DMS153 (cell line): ENCODE measurements at regions not wholly inside any gene's neighbourhood (a gene's known extent, or its start where the extent isn't known, plus 50 kb on each side); places are given as distances from the start of the nearest gene placed in this dataset.
"Not testable (repeated sequence)": the region's sequence is repeated elsewhere in the genome, so short reads cannot be mapped to it uniquely, and the experiment has no call there.

Source experiments
- DNase-seq: peaks from one replicate; lab custom pipeline; 2025; lab: John Stamatoyannopoulos, UW

- no peak for DNase-seq
Measured at GRCh38 chr15:72866182-72866581, 82.6 kb upstream of the ADPGK start.

DNA sequence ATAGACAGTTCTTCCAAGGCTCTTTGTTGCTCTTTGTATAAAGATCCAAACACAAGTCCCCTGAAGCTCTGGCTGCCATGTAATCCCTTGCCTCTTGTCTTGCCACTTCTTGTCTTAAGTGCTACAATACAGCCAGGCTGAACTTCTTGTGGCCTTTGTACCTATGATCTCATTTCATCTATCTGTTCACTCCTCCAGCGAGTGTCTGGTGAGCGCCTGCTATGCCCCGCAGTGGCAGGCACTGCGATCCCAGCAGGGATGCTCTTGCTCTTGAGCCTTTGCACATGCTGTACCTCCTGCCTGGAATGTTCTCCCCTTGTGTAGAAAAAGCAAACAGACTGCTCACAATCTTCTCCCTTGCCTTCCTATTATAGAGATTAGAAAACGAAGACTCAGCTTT, 81.9 kb upstream of the ADPGK start:
- DNase-seq = no peak

GRCh38 chr15:72864681-72865080, 81.1 kb upstream of the ADPGK start:
- DNase-seq = no peak

DNA sequence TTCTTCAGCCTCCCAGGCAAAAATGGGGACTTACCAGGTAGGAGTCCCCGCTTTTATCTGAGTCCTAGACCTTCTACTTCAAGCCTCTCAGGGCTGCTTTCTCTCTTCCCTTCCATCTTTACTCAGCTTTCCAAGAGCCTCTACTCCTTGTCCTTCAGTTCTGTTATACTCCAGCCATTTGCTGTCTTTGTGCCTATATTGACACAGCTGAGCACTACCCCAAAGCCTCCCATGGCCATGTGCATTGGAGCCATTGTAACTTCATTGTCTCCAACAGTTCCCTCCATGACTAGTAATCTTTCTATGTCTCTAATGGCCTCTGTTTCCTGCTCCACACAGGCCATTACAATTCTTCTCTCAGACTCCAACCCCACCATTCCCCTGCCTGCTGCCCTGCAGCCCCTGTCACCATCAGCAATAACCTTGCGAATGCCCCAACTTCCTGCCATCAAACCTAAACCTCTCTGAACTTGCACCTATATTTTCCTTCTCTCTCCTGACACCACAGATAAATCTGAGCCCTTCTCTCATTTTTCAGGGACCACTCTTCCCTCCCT, 77.9 kb upstream of the ADPGK start:
- DNase-seq = no peak

DNA sequence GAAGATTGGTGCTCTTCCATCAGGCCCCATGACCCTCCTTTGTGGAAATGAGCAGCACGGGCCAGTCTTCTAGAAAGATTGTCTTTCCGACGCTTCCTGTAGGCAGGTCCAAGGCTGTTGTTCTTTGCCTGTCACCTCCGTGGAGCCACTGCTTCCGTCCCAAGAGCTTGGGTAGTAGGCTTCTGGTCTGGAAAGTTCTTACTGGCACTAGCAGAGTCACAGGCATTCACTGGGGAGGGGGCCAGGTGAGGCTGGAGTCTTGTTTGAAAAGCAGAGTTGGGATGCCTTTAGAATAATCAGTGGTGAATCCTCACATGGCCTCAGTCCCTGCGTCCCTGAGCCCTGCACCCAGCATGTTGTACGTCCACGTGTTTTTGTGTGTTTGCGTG, 76.2 kb upstream of the ADPGK start:
- no peak for DNase-seq

- no peak for DNase-seq
Measured at GRCh38 chr15:72859017-72859756, 75.6 kb upstream of the ADPGK start.

DNA sequence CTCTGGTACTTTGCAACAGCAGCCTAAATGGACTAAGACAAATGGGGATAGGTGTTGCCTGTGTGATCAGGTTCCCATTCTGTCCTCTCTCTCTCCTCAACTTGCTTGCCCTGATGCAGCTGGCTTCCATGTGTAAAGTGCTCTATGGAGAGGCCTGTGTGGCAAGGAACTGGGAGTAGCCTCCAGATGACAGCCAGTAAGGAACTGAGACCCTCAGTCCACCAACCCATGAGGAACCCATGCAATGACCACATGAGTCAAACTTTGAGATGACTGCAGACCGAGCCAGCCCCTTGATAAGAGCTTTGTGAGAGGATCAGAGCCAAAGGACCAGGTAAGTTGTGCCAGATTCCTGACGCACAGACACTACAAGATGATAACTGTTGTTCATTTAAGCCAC, 74.6 kb upstream of the ADPGK start:
- DNase-seq = no peak

DNA sequence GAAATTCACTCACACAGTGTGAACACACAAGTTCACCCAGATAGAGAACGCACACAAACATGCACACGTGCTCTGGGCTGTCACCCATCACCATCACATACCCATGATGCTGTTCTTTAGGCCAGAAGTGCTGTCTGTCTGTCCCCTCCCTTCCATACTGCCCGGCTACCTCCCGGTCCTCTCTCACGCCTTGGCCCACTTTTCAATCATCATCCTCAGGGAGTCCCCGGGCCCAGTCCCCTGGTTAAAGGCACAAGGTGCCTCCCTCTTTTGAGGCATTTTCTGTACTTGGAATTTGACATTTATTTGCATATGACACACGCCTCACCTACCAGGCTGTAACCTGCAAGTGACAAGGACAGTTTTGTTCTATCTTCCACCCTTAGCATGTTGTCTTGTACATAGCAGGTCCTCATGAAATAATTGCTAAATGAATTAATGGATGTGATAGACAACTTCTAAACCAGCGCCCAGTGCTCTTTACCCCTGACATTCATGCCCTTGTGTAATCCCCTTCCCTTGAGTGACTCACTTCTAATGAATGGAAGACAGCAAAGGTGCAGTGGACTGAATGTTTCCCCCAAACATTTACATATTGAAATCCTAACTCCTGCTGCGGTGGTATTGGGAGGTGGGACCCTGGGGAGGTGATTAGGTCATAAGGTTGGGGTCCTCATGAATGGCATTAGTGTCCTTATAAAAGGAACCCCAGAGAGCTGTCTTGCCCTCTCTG, 73.9 kb upstream of the ADPGK start:
- DNase-seq = no peak

- DNase-seq = no peak
Measured at GRCh38 chr15:72856549-72857040, 73.0 kb upstream of the ADPGK start.

GRCh38 chr15:72855791-72856190, 72.2 kb upstream of the ADPGK start:
- DNase-seq = no peak

- DNase-seq = no peak
Measured at GRCh38 chr15:72852273-72852672, 68.7 kb upstream of the ADPGK start.

- DNase-seq = no peak
Measured at GRCh38 chr15:72851586-72851985, 68.0 kb upstream of the ADPGK start.

GRCh38 chr15:72850833-72851232, 67.3 kb upstream of the ADPGK start:
- no peak for DNase-seq

GRCh38 chr15:72847806-72848205, 64.2 kb upstream of the ADPGK start:
- no peak for DNase-seq

GRCh38 chr15:72847033-72847432, 63.5 kb upstream of the ADPGK start:
- no peak for DNase-seq

DNA sequence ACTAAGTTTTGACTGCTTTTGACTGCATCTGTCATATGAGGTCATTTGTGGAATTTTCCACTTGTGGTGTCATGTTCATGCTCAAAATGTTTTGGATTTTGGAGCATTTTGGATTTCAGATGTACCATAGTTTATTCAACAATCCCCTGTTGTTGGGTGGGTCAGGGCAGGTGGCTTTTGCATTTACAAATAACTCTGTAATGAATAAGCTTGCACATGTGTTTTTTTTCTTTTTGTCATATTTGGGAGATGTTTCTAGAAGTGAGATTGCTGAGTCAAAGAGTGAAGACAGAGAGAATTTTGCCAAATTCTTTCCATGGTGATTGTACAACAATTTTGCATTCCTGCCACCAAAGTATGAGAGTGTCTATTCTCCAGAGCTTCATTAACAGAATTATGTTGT, 62.4 kb upstream of the ADPGK start:
- no peak for DNase-seq

DNA sequence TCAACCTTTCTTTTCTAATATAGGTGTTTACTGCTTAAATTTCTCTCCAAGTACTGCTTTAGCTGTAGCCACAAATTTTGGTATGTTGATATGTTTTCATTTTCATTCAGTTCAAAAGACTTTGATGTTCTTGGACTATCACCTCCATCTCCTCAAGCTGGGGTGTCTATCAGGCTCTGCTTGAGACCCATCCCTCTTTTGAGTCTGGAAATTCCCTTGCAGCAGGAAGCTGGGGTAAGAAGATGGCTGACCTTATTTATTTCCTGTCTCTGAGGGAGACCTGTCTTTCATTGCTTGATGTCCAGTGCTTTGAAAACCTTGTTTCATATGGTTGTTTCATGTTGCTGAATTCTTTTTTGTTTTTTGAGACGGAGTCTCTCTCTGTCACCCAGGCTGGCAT, 60.5 kb upstream of the ADPGK start:
- no peak for DNase-seq

DNA sequence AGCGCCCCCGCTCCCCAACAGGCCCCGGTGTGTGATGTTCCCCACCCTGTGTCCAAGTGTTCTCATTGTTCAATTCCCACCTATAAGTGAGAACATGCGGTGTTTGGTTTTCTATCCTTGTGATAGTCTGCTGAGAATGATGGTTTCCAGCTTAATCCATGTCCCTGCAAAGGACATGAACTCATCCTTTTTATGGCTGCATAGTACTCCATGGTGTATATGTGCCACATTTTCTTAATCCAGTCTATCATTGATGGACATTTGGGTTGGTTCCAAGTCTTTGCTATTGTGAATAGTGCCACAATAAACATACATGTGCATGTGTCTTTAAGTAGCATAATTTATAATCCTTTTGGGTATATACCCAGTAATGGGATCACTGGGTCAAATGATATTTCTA, 59.8 kb upstream of the ADPGK start:
- DNase-seq = not testable (repeated sequence)

DNA sequence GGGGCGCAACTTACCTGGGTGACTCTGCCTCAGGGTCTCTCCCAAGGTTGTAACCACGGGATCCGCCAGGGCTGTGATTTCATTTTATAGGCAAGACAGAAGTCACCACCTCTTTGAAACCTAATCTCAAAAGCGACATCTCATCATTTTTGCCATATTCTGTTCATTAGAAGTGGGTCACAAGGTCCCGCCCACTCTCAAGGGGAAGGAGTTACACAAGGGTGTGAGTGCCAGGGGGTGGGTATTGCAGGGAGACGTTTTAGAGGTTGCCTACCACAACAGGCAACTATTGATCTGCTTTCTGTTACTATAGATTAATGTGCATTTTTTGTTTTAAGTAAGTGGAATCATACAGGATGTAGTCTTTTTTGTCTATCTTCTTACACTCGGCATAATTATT, 56.6 kb upstream of the ADPGK start:
- DNase-seq = no peak

DNA sequence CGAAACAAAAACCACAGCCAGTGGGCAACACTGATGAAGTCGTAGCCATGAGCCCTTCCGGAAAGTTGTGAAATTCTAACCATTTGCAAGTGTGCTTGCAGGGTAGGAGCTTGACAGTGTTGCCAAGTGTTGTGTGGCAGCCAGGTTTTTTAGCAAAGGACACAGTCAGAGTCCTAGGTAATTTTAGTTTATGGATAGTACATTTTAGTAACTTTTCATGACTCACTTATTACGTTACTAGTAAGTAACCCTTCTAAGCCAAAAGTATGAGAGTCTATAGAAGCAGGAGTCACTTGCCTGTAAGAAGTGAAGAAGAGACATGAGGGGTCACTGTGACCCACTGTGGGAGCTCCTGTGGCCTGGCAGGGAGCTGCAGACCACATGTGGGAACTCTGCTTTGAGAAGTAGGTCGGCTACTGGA, 54.8 kb upstream of the ADPGK start:
- no peak for DNase-seq

- DNase-seq = no peak
Measured at GRCh38 chr15:72836676-72837330, 53.2 kb upstream of the ADPGK start.

GRCh38 chr15:72835294-72835890, 51.8 kb upstream of the ADPGK start:
- DNase-seq = no peak
